ENCODE measurements at regions not wholly inside any gene's neighbourhood (a gene's known extent, or its start where the extent isn't known, plus 50 kb on each side); places are given as distances from the start of the nearest gene placed in this dataset.

DNA sequence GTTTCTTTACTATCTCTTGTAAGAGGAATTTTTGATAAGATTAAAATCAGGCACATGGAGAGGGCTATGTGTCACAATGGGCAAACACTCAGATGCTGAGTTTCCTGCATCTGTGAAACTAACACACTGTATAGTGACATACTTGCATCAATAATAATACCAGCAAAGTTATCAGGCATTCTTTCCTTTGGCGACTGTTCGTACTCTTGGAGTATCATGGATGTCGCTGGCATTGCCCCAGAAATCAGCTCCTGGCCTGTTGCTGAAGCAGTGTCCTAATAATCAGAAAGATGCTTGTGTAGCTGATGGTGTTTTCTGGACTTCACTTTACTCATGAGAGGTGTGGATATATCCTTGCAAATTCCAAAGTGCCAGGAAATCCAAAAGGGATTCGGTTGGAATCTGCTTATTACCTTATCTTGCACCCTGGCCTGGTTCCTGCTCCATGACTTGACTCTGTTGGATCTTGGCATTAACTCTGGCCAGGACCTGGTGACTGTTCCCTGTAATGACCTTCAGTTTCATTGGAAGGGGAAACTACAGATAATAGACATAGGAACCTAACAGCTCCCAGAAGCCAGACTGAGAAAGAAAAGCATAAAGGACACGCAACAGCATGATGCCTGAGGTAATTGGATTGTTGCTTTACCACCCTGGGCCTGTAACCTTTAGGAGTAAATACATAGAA lies 762.5 kb upstream of the GRIA3 start:
- Mint-ChIP-seq H3K4me1 (ENCODE audit: low read depth) (no peaks in the 10 kb centered on the region), H3K9me3 (no peaks in the 10 kb centered on the region), H3K27ac (no peak overlapping the region), H3K27me3 (ENCODE audit: insufficient read depth) (no peaks in the 10 kb centered on the region), H3K36me3 (ENCODE audit: low read depth) (no peaks in the 10 kb centered on the region), H3K4me3 (no peak overlapping the region)
- TF ChIP-seq, protein P1, sequence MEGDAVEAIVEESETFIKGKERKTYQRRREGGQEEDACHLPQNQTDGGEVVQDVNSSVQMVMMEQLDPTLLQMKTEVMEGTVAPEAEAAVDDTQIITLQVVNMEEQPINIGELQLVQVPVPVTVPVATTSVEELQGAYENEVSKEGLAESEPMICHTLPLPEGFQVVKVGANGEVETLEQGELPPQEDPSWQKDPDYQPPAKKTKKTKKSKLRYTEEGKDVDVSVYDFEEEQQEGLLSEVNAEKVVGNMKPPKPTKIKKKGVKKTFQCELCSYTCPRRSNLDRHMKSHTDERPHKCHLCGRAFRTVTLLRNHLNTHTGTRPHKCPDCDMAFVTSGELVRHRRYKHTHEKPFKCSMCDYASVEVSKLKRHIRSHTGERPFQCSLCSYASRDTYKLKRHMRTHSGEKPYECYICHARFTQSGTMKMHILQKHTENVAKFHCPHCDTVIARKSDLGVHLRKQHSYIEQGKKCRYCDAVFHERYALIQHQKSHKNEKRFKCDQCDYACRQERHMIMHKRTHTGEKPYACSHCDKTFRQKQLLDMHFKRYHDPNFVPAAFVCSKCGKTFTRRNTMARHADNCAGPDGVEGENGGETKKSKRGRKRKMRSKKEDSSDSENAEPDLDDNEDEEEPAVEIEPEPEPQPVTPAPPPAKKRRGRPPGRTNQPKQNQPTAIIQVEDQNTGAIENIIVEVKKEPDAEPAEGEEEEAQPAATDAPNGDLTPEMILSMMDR (IDR thresholded peaks at IDR 0.05) = no peak
- DNase-seq = no peak

DNA sequence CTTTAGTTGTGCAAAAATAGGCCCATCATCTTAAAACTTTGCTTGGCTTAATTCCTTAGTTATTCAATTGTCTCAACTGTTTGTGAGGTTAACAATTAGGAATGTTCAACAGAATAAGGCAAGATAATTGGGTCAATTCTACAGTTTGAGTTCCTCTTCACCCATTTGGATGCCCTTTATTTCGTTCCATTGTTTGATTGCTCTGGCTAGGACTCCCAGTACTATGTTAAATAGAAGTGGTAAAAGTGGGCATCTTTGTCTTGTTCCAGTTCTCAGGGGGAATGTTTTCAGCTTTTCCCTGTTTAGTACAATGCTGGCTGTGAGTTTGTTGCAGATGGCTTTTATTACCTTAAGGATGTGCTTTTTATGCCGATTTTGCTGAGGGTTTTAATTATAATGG lies 761.5 kb upstream of the GRIA3 start:
- no peaks in the 10 kb centered on the region; the same call in 1 of the 2 replicates for H3K27me3 Mint-ChIP-seq (ENCODE audit: insufficient read depth)
- TF ChIP-seq, protein P1 (IDR thresholded peaks at IDR 0.05) = no peak
- H3K4me3 Mint-ChIP-seq = no peak overlapping the region
- no peak overlapping the region for H3K27ac Mint-ChIP-seq
- H3K36me3 Mint-ChIP-seq (ENCODE audit: low read depth) = no peaks in the 10 kb centered on the region
- no peaks in the 10 kb centered on the region for H3K9me3 Mint-ChIP-seq
- no peak for DNase-seq
- no peaks in the 10 kb centered on the region for H3K4me1 Mint-ChIP-seq (ENCODE audit: low read depth)

DNA sequence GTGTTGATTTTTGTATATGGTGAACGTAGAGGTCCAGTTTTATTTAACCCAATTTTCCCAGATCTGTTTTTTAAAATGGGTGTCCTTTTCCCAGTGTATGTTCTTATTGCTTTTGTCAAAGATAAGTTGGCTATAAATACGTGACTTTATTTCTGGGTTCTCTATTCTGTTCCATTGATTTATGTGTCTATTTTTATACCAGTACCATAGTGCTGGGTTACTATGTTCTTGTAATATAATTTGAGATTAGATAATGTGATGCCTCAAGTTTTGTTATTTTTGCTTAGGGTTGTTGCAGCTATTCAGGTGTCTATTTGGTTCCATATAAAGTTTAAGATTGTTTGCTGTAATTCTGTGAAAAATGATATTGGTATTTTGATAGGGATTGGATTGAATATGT lies 749.1 kb upstream of the GRIA3 start:
- no peak overlapping the region for H3K27ac Mint-ChIP-seq

DNA sequence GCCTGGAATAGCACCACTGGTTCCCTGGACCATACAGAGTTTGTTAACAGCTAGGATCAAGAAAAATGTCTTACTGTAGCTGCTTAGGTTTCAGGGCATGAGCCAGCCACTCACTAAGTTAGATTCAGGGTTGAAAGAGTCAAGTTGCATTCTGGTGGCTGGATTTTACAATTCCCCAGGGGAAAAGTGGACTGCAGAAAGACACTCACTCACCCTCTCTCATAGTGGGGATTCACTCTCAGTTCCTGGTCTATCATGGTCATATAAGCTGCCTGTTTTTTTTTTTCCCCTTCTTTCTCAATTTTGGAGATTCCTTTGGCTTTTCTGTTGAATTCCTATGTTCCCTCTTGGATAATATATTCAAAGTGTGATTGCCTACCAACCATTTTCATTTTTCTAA lies 744.2 kb upstream of the GRIA3 start:
- Mint-ChIP-seq H3K27ac (no peak overlapping the region), H3K4me3 (no peak overlapping the region), H3K27me3 (ENCODE audit: insufficient read depth) (no peaks in the 10 kb centered on the region; the same call in none of the 2 replicates), H3K9me3 (no peaks in the 10 kb centered on the region), H3K4me1 (ENCODE audit: low read depth) (peaks cover 14% of the 10 kb centered on the region), H3K36me3 (ENCODE audit: low read depth) (no peaks in the 10 kb centered on the region)
- DNase-seq = no peak
- TF ChIP-seq, protein P1 (IDR thresholded peaks at IDR 0.05) = no peak

More for the DNA sequence above, 749.1 kb upstream of the GRIA3 start:
- Mint-ChIP-seq H3K9me3 (no peaks in the 10 kb centered on the region), H3K27me3 (ENCODE audit: insufficient read depth) (no peaks in the 10 kb centered on the region; the same call in none of the 2 replicates), H3K4me3 (no peak overlapping the region), H3K4me1 (ENCODE audit: low read depth) (peaks cover 12% of the 10 kb centered on the region; the same call in 1 of the 2 replicates), H3K36me3 (ENCODE audit: low read depth) (no peaks in the 10 kb centered on the region)
- TF ChIP-seq, protein P1 (IDR thresholded peaks at IDR 0.05) = no peak
- DNase-seq = no peak

DNA sequence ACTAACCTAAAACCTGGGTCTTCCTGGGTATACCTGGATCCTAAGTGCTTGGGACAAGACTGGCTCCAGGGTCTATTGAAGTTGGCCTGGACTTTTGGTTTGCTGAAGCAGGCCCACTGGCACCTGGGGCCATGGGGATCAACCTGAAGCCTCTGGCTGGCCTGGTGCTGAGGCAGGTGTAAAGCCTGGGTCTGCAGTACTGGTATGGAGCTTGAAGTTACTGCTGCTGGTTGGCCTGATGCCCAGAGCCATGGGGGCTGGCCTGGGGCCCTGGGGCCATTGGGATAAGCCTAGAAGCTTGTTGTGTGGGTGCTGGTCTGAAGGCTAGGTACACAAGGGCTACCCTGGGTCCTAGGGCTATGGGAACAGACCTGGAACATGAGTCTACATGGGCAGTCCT lies 743.2 kb upstream of the GRIA3 start:
- no peak overlapping the region for H3K4me3 Mint-ChIP-seq
- TF ChIP-seq, protein P1 (IDR thresholded peaks at IDR 0.05) = no peak
- H3K4me1 Mint-ChIP-seq (ENCODE audit: low read depth) = peaks cover 21% of the 10 kb centered on the region
- no peak overlapping the region for H3K27ac Mint-ChIP-seq
- DNase-seq = no peak
- H3K9me3 Mint-ChIP-seq = no peaks in the 10 kb centered on the region
- no peaks in the 10 kb centered on the region; the same call in 1 of the 2 replicates for H3K27me3 Mint-ChIP-seq (ENCODE audit: insufficient read depth)
- H3K36me3 Mint-ChIP-seq (ENCODE audit: low read depth) = no peaks in the 10 kb centered on the region
